Activated CD4-positive, alpha-beta T cell treated with anti-CD3 and anti-CD28 coated beads, Interleukin-2, amount 10 ng/mL, durations not matched to agents 7 days and 5 days (primary cell): ENCODE measurements at regions not wholly inside any gene's neighbourhood (a gene's known extent, or its start where the extent isn't known, plus 50 kb on each side); places are given as distances from the start of the nearest gene placed in this dataset.

Experiments used
- CTCF ChIA-PET: fragments of 350-600 bp; sonication (Branson Sonifier 250); formaldehyde crosslinking; loops from one replicate; lab custom pipeline; 2021; ENCODE audit warnings: antibody characterized with exemption; lab: Charles Lee
- POLR2A ChIA-PET: fragments of 350-600 bp; sonication (Branson Sonifier 250); formaldehyde crosslinking; loops from one replicate; lab custom pipeline; 2021; ENCODE audit warnings: antibody characterized with exemption; lab: Charles Lee
- DNase-seq: peaks from one replicate; pipeline ENCODE4 v3.0.0-alpha.2; 2020
- H3K27ac Mint-ChIP-seq: one replicate; pipeline ENCODE4 v1.8.0; 2021; ENCODE audit warnings: mild to moderate bottlenecking, moderate library complexity, mixed read lengths
- H3K27me3 Mint-ChIP-seq: one replicate; pipeline ENCODE4 v1.8.0; 2021; ENCODE audit warnings: mixed read lengths
- H3K36me3 Mint-ChIP-seq: one replicate; pipeline ENCODE4 v1.8.0; 2021; ENCODE audit warnings: low read depth, mixed read lengths
- H3K4me1 Mint-ChIP-seq: one replicate; pipeline ENCODE4 v1.8.0; 2021; ENCODE audit warnings: mixed read lengths
- H3K4me3 Mint-ChIP-seq: one replicate; pipeline ENCODE4 v1.8.0; 2021; ENCODE audit warnings: mild to moderate bottlenecking, moderate library complexity, mixed read lengths
- H3K9me3 Mint-ChIP-seq: one replicate; pipeline ENCODE4 v1.8.0; 2021; ENCODE audit warnings: mixed read lengths

GRCh38 chr5:166166071-166166470 is 2125.4 kb upstream of the WWC1 start:
- ChIA-PET CTCF (no interaction called here), POLR2A (no interaction called here)
- no peaks in the 10 kb centered on the region for H3K4me1 Mint-ChIP-seq
- no peak overlapping the region for H3K4me3 Mint-ChIP-seq
- no peak for DNase-seq
- H3K36me3 Mint-ChIP-seq = no peaks in the 10 kb centered on the region
- no peak overlapping the region for H3K27ac Mint-ChIP-seq
- H3K9me3 Mint-ChIP-seq = peaks cover 4% of the 10 kb centered on the region
- H3K27me3 Mint-ChIP-seq = no peaks in the 10 kb centered on the region

GRCh38 chr5:166172597-166172996 is 2118.8 kb upstream of the WWC1 start:
- Mint-ChIP-seq H3K27me3 (no peaks in the 10 kb centered on the region), H3K36me3 (no peaks in the 10 kb centered on the region), H3K9me3 (peaks cover 11% of the 10 kb centered on the region), H3K4me3 (no peak overlapping the region), H3K27ac (no peak overlapping the region), H3K4me1 (no peaks in the 10 kb centered on the region)
- no peak for DNase-seq
- ChIA-PET CTCF (no interaction called here), POLR2A (no interaction called here)

GRCh38 chr5:166178411-166179080 is 2112.9 kb upstream of the WWC1 start:
- H3K27ac Mint-ChIP-seq = no peak overlapping the region
- H3K4me3 Mint-ChIP-seq = no peak overlapping the region
- peaks cover 14% of the 10 kb centered on the region for H3K9me3 Mint-ChIP-seq
- H3K4me1 Mint-ChIP-seq = no peaks in the 10 kb centered on the region
- no peak for DNase-seq
- no peaks in the 10 kb centered on the region for H3K27me3 Mint-ChIP-seq
- ChIA-PET CTCF (no interaction called here), POLR2A (no interaction called here)
- H3K36me3 Mint-ChIP-seq = no peaks in the 10 kb centered on the region

- ChIA-PET POLR2A (no interaction called here), CTCF (no interaction called here)
- no peaks in the 10 kb centered on the region for H3K4me1 Mint-ChIP-seq
- no peaks in the 10 kb centered on the region for H3K36me3 Mint-ChIP-seq
- H3K4me3 Mint-ChIP-seq = no peak overlapping the region
- H3K27me3 Mint-ChIP-seq = no peaks in the 10 kb centered on the region
- no peak for DNase-seq
- H3K9me3 Mint-ChIP-seq = peaks cover 4% of the 10 kb centered on the region
- no peak overlapping the region for H3K27ac Mint-ChIP-seq
These were observed 2106.3 kb upstream of the WWC1 start for GRCh38 chr5:166185185-166185584.

- no peak for DNase-seq
- ChIA-PET POLR2A (no interaction called here), CTCF (no interaction called here)
- Mint-ChIP-seq H3K27ac (no peak overlapping the region), H3K27me3 (no peaks in the 10 kb centered on the region), H3K4me1 (no peaks in the 10 kb centered on the region), H3K9me3 (peaks cover 3% of the 10 kb centered on the region), H3K36me3 (no peaks in the 10 kb centered on the region), H3K4me3 (no peak overlapping the region)
These were observed 2102.7 kb upstream of the WWC1 start for GRCh38 chr5:166188501-166189325.

- CTCF ChIA-PET = no interaction called here
- POLR2A ChIA-PET = no interaction called here
These were observed 2098.7 kb upstream of the WWC1 start for GRCh38 chr5:166192696-166193095.

GRCh38 chr5:166195981-166196380 is 2095.5 kb upstream of the WWC1 start:
- no peaks in the 10 kb centered on the region for H3K36me3 Mint-ChIP-seq

More at GRCh38 chr5:166192696-166193095, 2098.7 kb upstream of the WWC1 start:
- Mint-ChIP-seq H3K4me1 (no peaks in the 10 kb centered on the region), H3K27ac (no peak overlapping the region), H3K4me3 (no peak overlapping the region), H3K9me3 (peaks cover 7% of the 10 kb centered on the region), H3K27me3 (no peaks in the 10 kb centered on the region), H3K36me3 (no peaks in the 10 kb centered on the region)
- DNase-seq = no peak

GRCh38 chr5:166200532-166200931 is 2090.9 kb upstream of the WWC1 start:
- Mint-ChIP-seq H3K4me3 (no peak overlapping the region), H3K4me1 (no peaks in the 10 kb centered on the region), H3K36me3 (no peaks in the 10 kb centered on the region), H3K27ac (no peak overlapping the region), H3K27me3 (no peaks in the 10 kb centered on the region), H3K9me3 (peaks cover 8% of the 10 kb centered on the region)
- POLR2A ChIA-PET = no interaction called here
- CTCF ChIA-PET = no interaction called here
- DNase-seq = no peak

More at GRCh38 chr5:166195981-166196380, 2095.5 kb upstream of the WWC1 start:
- ChIA-PET CTCF (no interaction called here), POLR2A (no interaction called here)
- Mint-ChIP-seq H3K4me3 (no peak overlapping the region), H3K27ac (no peak overlapping the region), H3K9me3 (peaks cover 7% of the 10 kb centered on the region), H3K27me3 (no peaks in the 10 kb centered on the region), H3K4me1 (no peaks in the 10 kb centered on the region)
- DNase-seq = no peak

GRCh38 chr5:166211640-166212039 is 2079.8 kb upstream of the WWC1 start:
- ChIA-PET CTCF (no interaction called here), POLR2A (no interaction called here)
- peaks cover 9% of the 10 kb centered on the region for H3K9me3 Mint-ChIP-seq
- DNase-seq = no peak
- no peak overlapping the region for H3K27ac Mint-ChIP-seq
- H3K27me3 Mint-ChIP-seq = no peaks in the 10 kb centered on the region
- no peaks in the 10 kb centered on the region for H3K36me3 Mint-ChIP-seq
- H3K4me3 Mint-ChIP-seq = no peak overlapping the region
- no peaks in the 10 kb centered on the region for H3K4me1 Mint-ChIP-seq

GRCh38 chr5:166236327-166236726 is 2055.1 kb upstream of the WWC1 start:
- Mint-ChIP-seq H3K9me3 (peaks cover 24% of the 10 kb centered on the region), H3K27me3 (no peaks in the 10 kb centered on the region), H3K4me1 (no peaks in the 10 kb centered on the region), H3K27ac (no peak overlapping the region), H3K36me3 (no peaks in the 10 kb centered on the region), H3K4me3 (no peak overlapping the region)
- ChIA-PET POLR2A (no interaction called here), CTCF (no interaction called here)
- DNase-seq = no peak

- no peaks in the 10 kb centered on the region for H3K27me3 Mint-ChIP-seq
- H3K36me3 Mint-ChIP-seq = no peaks in the 10 kb centered on the region
- H3K27ac Mint-ChIP-seq = no peak overlapping the region
- DNase-seq = no peak
- H3K4me3 Mint-ChIP-seq = no peak overlapping the region
- peaks cover 16% of the 10 kb centered on the region for H3K9me3 Mint-ChIP-seq
- CTCF ChIA-PET = interaction anchor here (1.0 kb wide), 1 partner anchor 10 kb away, joined by 3 read pairs; no protein-coding TSS in a partner anchor
- no peaks in the 10 kb centered on the region for H3K4me1 Mint-ChIP-seq
- POLR2A ChIA-PET = no interaction called here
These were observed 2050.7 kb upstream of the WWC1 start for GRCh38 chr5:166240705-166241104.

GRCh38 chr5:166245556-166245955 is 2045.9 kb upstream of the WWC1 start:
- H3K36me3 Mint-ChIP-seq = no peaks in the 10 kb centered on the region
- no peaks in the 10 kb centered on the region for H3K4me1 Mint-ChIP-seq
- peaks cover 2% of the 10 kb centered on the region for H3K9me3 Mint-ChIP-seq
- no peak overlapping the region for H3K4me3 Mint-ChIP-seq
- ChIA-PET CTCF (interaction anchor here (0.6 kb wide), 1 partner anchor 75 kb away, joined by 4 read pairs; no protein-coding TSS in a partner anchor), POLR2A (no interaction called here)
- no peak for DNase-seq
- H3K27me3 Mint-ChIP-seq = no peaks in the 10 kb centered on the region
- no peak overlapping the region for H3K27ac Mint-ChIP-seq

- Mint-ChIP-seq H3K9me3 (peaks cover 12% of the 10 kb centered on the region), H3K4me1 (no peaks in the 10 kb centered on the region), H3K27ac (no peak overlapping the region), H3K36me3 (no peaks in the 10 kb centered on the region), H3K4me3 (no peak overlapping the region), H3K27me3 (no peaks in the 10 kb centered on the region)
- CTCF ChIA-PET = no interaction called here
- DNase-seq = no peak
- POLR2A ChIA-PET = no interaction called here
These were observed 2039.7 kb upstream of the WWC1 start for GRCh38 chr5:166251786-166252185.
